Lower leg skin (tissue), 3 donors: ENCODE measurements at regions not wholly inside any gene's neighbourhood (a gene's known extent, or its start where the extent isn't known, plus 50 kb on each side); places are given as distances from the start of the nearest gene placed in this dataset.

ENCODE experiments used
- POLR2A ChIP-seq, 2 donors: fragments of 450-650 bp; IDR thresholded peaks; one replicate each; pipeline ENCODE4 v1.6.1; 2016 to 2017; ENCODE audit warnings: antibody characterized with exemption in 2 of 2, mild to moderate bottlenecking in 1 of 2, moderate library complexity in 1 of 2
- TF ChIP-seq, protein P1 (sequence below), 3 donors: fragments of 450-650 bp; IDR thresholded peaks; one replicate each; pipeline ENCODE4 v1.5.1; 2016; ENCODE audit warnings: antibody characterized with exemption in 3 of 3, mild to moderate bottlenecking in 3 of 3, moderate library complexity in 2 of 3

DNA sequence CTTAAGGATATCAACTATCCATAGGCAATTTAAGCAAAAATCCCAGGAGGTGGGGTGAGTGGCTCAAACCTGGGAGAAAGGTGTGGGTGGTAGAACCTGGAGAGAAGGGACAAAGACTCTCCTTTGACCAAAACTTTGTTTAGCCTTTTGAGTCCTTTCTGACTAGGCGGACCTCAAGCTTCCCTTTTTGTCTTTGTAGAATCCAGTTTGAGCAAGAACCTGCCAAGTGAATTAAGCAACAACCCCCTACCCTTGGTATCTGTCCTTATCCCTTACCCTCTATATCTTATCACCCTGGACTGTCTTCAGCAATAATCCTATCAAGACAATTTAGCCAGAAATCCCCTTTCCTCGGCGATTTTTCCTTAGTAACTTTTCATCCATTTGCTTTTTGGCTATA is 53.5 kb upstream of the SLC28A3 start:
- TF ChIP-seq POLR2A (IDR thresholded peaks at IDR 0.05) = no peak
- TF ChIP-seq, protein P1, sequence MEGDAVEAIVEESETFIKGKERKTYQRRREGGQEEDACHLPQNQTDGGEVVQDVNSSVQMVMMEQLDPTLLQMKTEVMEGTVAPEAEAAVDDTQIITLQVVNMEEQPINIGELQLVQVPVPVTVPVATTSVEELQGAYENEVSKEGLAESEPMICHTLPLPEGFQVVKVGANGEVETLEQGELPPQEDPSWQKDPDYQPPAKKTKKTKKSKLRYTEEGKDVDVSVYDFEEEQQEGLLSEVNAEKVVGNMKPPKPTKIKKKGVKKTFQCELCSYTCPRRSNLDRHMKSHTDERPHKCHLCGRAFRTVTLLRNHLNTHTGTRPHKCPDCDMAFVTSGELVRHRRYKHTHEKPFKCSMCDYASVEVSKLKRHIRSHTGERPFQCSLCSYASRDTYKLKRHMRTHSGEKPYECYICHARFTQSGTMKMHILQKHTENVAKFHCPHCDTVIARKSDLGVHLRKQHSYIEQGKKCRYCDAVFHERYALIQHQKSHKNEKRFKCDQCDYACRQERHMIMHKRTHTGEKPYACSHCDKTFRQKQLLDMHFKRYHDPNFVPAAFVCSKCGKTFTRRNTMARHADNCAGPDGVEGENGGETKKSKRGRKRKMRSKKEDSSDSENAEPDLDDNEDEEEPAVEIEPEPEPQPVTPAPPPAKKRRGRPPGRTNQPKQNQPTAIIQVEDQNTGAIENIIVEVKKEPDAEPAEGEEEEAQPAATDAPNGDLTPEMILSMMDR (IDR thresholded peaks at IDR 0.05) = no peak
